Ishikawa (cell line): ENCODE measurements at regions not wholly inside any gene's neighbourhood (a gene's known extent, or its start where the extent isn't known, plus 50 kb on each side); places are given as distances from the start of the nearest gene placed in this dataset.

Experiments
- CEBPB ChIP-seq: IDR thresholded peaks from 2 replicates; pipeline ENCODE4 v1.6.1; 2012
- EP300 ChIP-seq: IDR thresholded peaks from 2 replicates; pipeline ENCODE4 v1.6.1; 2012; ENCODE audit warnings: borderline replicate concordance
- NFIC ChIP-seq: IDR thresholded peaks from 2 replicates; pipeline ENCODE4 v1.6.1; 2012
- RAD21 ChIP-seq: IDR thresholded peaks from 2 replicates; pipeline ENCODE4 v1.6.1; 2012; ENCODE audit warnings: low read depth
- REST ChIP-seq: IDR thresholded peaks from 2 replicates; pipeline ENCODE4 v1.6.1; 2012; ENCODE audit warnings: low read depth, mild to moderate bottlenecking
- TCF12 ChIP-seq: IDR thresholded peaks from 2 replicates; pipeline ENCODE4 v1.6.1; 2012; ENCODE audit warnings: low read depth

DNA sequence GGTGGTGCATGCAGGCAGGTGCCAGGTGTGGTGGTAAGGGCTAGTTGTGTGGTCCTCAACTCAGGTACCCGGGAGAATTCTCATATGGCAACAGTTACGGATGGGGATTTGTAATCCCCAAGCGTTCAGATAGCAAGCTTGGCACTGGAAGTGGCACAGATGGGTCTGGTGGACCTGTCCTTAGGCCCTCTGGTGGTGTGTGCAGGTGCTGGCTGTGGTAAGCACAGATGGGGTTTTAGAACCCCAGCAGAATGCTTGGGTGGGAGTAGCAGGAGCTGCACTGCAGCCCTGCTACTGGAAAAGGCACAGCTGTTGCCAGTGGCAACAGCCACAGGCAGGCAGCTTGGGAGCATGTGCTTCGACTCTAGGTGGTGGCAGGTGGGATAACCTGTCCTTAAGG lies 948.2 kb upstream of the FAM98A start:
- TF ChIP-seq TCF12 (no peak), EP300 (no peak), REST (no peak), NFIC (no peak), RAD21 (no peak), CEBPB (no peak)
